ENCODE measurements at regions not wholly inside any gene's neighbourhood (a gene's known extent, or its start where the extent isn't known, plus 50 kb on each side); places are given as distances from the start of the nearest gene placed in this dataset.

GRCh38 chr5:79182141-79182540 is 53.8 kb upstream of the JMY start:
- no peak for DNase-seq

- DNase-seq = peak in 1 of 4 experiments; percentile 3
Measured at GRCh38 chr5:79183011-79183410, 52.9 kb upstream of the JMY start.

GRCh38 chr5:79183617-79184016 is 52.3 kb upstream of the JMY start:
- no peak for DNase-seq

- no peak for DNase-seq
Measured at GRCh38 chr5:79186021-79186420, 49.9 kb upstream of the JMY start.
